Fibroblast of lung (primary cell): ENCODE measurements at regions not wholly inside any gene's neighbourhood (a gene's known extent, or its start where the extent isn't known, plus 50 kb on each side); places are given as distances from the start of the nearest gene placed in this dataset.

Experiments
- CTCF ChIP-seq, 2 donors: IDR thresholded peaks in 1 of 2; conservative IDR thresholded peaks in 1 of 2; 1 replicate in 1 of 2; 2 replicates in 1 of 2; pipeline ENCODE4 v1.5.1; 2011 to 2012; ENCODE audit warnings: low read length in 2 of 2, control low read depth in 1 of 2, inconsistent platforms in 1 of 2, low read depth in 1 of 2, mild to moderate bottlenecking in 1 of 2
- EZH2 ChIP-seq: IDR thresholded peaks from 2 replicates; pipeline ENCODE4 v1.5.1; 2012; ENCODE audit warnings: low read length, control low read depth, mild to moderate bottlenecking; ENCODE audit errors: missing control alignments

- TF ChIP-seq CTCF (conservative IDR thresholded peaks at IDR 0.05 in 1 of 2, IDR thresholded peaks at IDR 0.05 in 1 of 2; ENCODE audit: low read depth in 1 of 2, low read length in 2 of 2), result no peak
- no peak for TF ChIP-seq EZH2
Observed at GRCh38 chr2:215684448-215685237, 248.8 kb upstream of the FN1 start.
